HG03108 (cell line): ENCODE measurements at regions not wholly inside any gene's neighbourhood (a gene's known extent, or its start where the extent isn't known, plus 50 kb on each side); places are given as distances from the start of the nearest gene placed in this dataset.

ENCODE experiments used
- ATAC-seq: cut with Tn5 transposase; IDR thresholded peaks from one replicate; pipeline ENCODE4 v1.9.1; 2021; ENCODE audit warnings: moderate library complexity; ENCODE audit not compliant: unreplicated experiment

GRCh38 chr1:62981434-62981833 is 197.5 kb downstream of the ATG4C start:
- ATAC-seq = no peak

GRCh38 chr1:62988867-62989266 is 204.9 kb downstream of the ATG4C start:
- ATAC-seq = no peak

DNA sequence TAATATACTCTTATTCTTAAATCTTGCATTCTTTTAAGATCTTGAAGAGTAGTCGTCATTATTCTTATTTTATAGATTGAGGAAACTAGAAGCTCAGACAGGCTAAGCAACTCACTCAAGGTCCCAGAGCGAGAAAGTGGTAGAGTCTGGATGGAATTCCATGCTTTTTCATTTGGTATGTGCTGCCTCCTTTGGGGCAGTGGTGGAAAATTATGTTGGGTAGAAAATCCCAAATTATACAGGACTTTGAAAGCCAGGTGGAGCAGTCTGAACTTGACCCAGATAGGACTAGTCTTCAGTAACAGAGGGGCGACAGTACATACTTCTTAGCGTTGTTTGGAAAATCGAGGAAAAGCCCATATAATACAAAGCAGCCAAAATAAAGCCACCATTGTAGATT is 205.6 kb downstream of the ATG4C start:
- no peak for ATAC-seq

- no peak for ATAC-seq
These were observed 207.2 kb downstream of the ATG4C start for GRCh38 chr1:62991152-62991551.

GRCh38 chr1:62993844-62994243 is 209.9 kb downstream of the ATG4C start:
- ATAC-seq = no peak

DNA sequence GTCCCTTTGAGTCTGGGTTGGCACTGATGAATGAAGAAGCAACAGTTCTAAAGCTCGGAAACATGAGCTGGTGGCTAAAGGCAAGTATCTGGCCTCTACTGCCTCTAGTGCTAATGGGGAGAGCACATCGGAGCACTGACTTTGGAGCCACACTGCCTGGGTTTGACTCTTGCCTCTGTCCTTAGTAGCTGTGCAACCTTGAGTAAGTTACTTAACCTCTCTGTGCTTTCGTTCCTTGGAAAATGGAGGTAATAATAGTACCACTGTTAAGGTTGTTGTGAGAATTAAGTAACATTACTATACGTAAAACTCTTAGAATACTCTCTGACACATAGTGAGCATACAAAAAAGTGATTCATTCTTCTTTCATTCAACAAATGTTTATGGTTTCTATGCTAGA is 211.2 kb downstream of the ATG4C start:
- no peak for ATAC-seq

GRCh38 chr1:62997884-62998283 is 214.0 kb downstream of the ATG4C start:
- ATAC-seq = no peak

GRCh38 chr1:62998845-62999649 is 215.1 kb downstream of the ATG4C start:
- ATAC-seq = no peak

GRCh38 chr1:63000508-63000907 is 216.6 kb downstream of the ATG4C start:
- no peak for ATAC-seq

- ATAC-seq = no peak
These were observed 220.9 kb downstream of the ATG4C start for GRCh38 chr1:63004868-63005267.

GRCh38 chr1:63005812-63006211 is 221.9 kb downstream of the ATG4C start:
- ATAC-seq = no peak

DNA sequence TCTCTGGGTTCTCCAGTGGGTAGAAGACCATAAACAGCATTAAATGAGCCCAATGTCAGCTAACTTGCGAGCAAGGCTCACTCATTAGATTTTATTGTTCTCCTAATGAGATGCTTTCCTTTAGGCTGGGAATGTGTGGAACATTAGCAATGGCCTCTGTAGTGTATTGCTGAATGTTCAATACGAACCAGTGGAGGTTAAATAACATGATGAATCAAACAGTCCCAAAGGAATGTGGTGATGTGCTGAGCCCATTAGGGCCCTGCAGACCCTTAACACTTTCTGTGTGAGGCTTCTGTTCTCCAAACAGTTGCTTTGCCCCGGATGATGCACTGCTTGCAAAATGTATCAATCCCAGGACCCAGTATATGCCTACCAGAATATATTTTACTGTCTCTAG is 225.5 kb downstream of the ATG4C start:
- ATAC-seq = no peak

GRCh38 chr1:63010913-63011660 is 227.2 kb downstream of the ATG4C start:
- no peak for ATAC-seq

- no peak for ATAC-seq
These were observed 228.4 kb downstream of the ATG4C start for GRCh38 chr1:63012339-63012738.

GRCh38 chr1:63014267-63014666 is 230.3 kb downstream of the ATG4C start:
- ATAC-seq = no peak

DNA sequence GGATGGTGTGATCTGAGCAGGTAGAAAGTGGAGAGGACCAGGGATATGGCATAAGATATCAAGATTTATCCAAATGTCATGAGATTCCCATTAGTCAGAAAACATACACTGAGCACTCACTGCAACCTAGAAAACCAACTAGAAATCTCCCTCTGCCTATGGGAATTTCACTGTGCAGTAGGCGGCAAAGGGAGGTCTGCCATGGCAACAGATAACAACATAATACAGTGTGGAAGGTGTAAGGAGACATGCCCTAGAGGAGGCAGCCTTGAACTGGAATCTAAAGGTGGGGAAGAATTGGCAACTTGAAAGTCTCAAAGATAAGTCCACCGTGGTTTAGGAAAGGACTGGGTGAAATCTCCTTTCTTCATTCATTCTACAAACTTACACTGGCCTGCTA is 238.4 kb downstream of the ATG4C start:
- no peak for ATAC-seq

DNA sequence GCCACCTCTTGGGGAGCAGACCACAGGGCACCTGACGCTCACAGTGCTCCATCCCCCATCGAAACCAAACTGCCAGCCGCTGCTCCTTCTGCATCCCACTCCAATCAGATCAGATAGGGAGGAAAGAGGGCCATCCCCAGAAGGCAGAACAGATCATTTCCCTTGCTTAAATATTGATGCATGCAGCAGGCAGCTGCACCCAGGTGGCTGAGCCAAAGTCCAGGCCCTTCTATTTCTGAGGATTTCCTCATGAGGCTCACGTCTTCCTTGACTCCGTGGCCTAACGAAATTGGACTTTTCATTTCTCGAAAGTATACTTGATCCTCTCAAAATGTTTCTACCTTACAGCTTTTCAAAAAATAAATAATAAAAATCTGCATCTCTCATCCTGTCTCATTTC is 239.2 kb downstream of the ATG4C start:
- no peak for ATAC-seq

DNA sequence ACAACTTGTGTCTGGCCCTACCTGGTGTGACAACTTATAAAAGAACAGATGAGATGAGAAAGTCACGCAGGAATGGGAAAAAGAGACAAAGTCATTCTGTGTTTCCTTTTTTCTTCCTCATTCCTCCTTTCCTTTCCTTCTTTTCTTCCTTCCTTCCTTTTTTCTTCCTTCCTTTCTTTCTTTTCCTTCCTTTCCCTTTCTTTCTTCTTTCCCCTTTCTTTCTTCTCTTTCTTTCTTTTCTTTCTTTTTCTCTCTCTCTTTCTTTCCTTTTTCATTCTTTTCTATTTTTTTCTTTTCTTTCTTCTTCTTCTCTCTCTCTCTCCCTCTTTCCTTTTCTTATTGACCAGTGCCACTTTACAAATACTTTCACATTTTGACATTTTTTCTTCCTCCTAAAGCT is 239.7 kb downstream of the ATG4C start:
- ATAC-seq = no peak

GRCh38 chr1:63024132-63024531 is 240.2 kb downstream of the ATG4C start:
- no peak for ATAC-seq

DNA sequence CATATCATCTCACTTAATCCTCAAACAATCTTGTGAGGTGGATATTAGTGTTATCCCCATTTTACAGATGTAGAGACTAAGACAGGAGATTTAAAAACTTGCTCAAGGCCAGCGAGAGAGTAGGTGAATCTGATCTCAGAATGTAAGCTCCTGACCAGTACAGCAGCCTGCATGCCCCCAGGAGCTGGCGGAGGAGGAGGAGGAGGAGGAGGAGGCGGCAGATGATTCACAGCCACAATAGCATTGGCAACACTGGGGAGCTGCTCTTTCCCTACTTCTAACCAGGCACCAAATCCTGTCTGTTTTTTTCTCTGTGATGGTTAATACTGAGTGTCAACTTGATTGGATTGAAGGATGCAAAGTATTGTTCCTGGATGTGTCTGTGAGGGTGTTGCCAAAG is 243.2 kb downstream of the ATG4C start:
- no peak for ATAC-seq

DNA sequence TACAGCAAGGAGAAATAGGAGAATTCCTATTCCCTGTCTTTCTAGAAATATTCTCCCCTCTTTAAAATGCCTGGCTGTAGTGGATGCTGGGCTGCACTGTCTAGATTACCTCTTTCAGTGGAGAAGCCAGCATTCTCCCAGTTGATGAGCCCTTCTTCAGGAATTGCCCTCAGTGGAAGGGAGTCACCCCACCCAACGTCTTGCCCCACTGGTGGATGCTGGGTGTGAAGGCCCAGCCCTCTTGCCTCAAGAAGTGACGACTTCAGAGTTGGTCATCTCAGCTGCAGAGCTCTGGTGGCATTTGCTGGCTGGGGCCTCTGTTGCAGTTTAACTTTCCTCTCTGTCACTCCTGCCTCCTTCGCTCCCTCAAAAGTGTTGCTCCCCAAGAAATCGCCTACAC is 248.2 kb downstream of the ATG4C start:
- no peak for ATAC-seq

GRCh38 chr1:63033211-63033610 is 249.3 kb downstream of the ATG4C start:
- no peak for ATAC-seq
